A549 (cell line): ENCODE measurements at regions not wholly inside any gene's neighbourhood (a gene's known extent, or its start where the extent isn't known, plus 50 kb on each side); places are given as distances from the start of the nearest gene placed in this dataset.

Experiments used
- ATAC-seq, 2 experiments: fragments of 200-7000 bp in 1 of 2; fragments of >200 bp in 1 of 2; cut with Nextera tagmentation in 1 of 2; cut with Tn5 transposase in 1 of 2; 3 replicates each; pipeline versions ENCODE4 v1.8.0 to v1.9.1; 2018 to 2020; ENCODE audit warnings: mild to moderate bottlenecking in 1 of 2, moderate library complexity in 1 of 2
- CTCF ChIA-PET: fragments of 300-600 bp; sonication (Branson Sonifier 250); formaldehyde crosslinking; extraction: SDS; loops from one replicate; lab custom pipeline; 2021; ENCODE audit warnings: antibody characterized with exemption, inconsistent platforms; lab: Yijun Ruan, JAX
- POLR2A ChIA-PET: fragments of 350-600 bp; formaldehyde crosslinking; extraction: SDS; loops from one replicate; lab custom pipeline; 2021; ENCODE audit warnings: antibody characterized with exemption, inconsistent platforms; lab: Yijun Ruan, JAX
- DNase-seq, 2 experiments: peaks; one replicate each; pipeline versions ENCODE4 v3.0.0 to v3.0.0-alpha.2; 2011 to 2016; ENCODE audit warnings: low read depth in 1 of 2, low spot score in 1 of 2
- FAIRE-seq: peaks from 2 replicates; lab custom pipeline; 2011; peaks lifted over from hg19 to GRCh38; lab: Jason Lieb, UNC
- H3K27ac ChIP-seq, 2 experiments: fragments of >200 bp; sonication (Bioruptor Twin); formaldehyde crosslinking; 3 replicates each; pipeline ENCODE4 v1.5.1; 2016 to 2017
- H3K4me1 ChIP-seq: fragments of >200 bp; sonication (Bioruptor Twin); formaldehyde crosslinking; 3 replicates; pipeline ENCODE4 v1.6.1; 2016
- H3K4me2 ChIP-seq: fragments of >200 bp; sonication (Bioruptor Twin); formaldehyde crosslinking; 3 replicates; pipeline ENCODE4 v1.6.1; 2016
- H3K4me3 ChIP-seq: fragments of >200 bp; sonication (Bioruptor Twin); formaldehyde crosslinking; 3 replicates; pipeline ENCODE4 v1.5.1; 2016
- H3K9me3 ChIP-seq: fragments of >200 bp; sonication (Bioruptor Twin); formaldehyde crosslinking; 3 replicates; pipeline ENCODE4 v1.6.1; 2016
- CBX2 ChIP-seq: fragments of 200-600 bp; sonication (generic); IDR thresholded peaks from 2 replicates; pipeline ENCODE4 v1.6.1; 2016; ENCODE audit warnings: low read depth, mild to moderate bottlenecking, borderline replicate concordance
- CBX8 ChIP-seq: fragments of 200-600 bp; sonication (generic); IDR thresholded peaks from 2 replicates; pipeline ENCODE4 v1.6.1; 2016
- CEBPB ChIP-seq, 2 experiments: fragments of >200 bp in 1 of 2; sonication (Bioruptor Twin) in 1 of 2; formaldehyde crosslinking in 1 of 2; IDR thresholded peaks; 2 replicates each; pipeline ENCODE4 v1.6.1; 2012 to 2016
- CHD2 ChIP-seq: fragments of 150-350 bp; IDR thresholded peaks from 2 replicates; pipeline ENCODE4 v1.6.1; 2014; ENCODE audit warnings: low read length; ENCODE audit not compliant: partially characterized antibody
- ELK1 ChIP-seq: fragments of 150-350 bp; IDR thresholded peaks from 2 replicates; pipeline ENCODE4 v1.6.1; 2014; ENCODE audit warnings: low read depth, mild to moderate bottlenecking, low read length
- ESRRA ChIP-seq: fragments of 150-350 bp; IDR thresholded peaks from 2 replicates; pipeline ENCODE4 v1.6.1; 2014; ENCODE audit warnings: mild to moderate bottlenecking, low read length, borderline replicate concordance
- FOSB ChIP-seq: fragments of 250-450 bp; sonication (Bioruptor Pico); IDR thresholded peaks from 2 replicates; pipeline ENCODE4 v1.5.0; 2020; ENCODE audit warnings: mild to moderate bottlenecking, moderate library complexity
- HDAC2 ChIP-seq: fragments of 200-600 bp; sonication (generic); IDR thresholded peaks from 2 replicates; pipeline ENCODE4 v1.6.1; 2016
- HES2 ChIP-seq: fragments of >200 bp; sonication (Bioruptor Twin); formaldehyde crosslinking; IDR thresholded peaks from 2 replicates; pipeline ENCODE4 v1.6.1; 2016
- HOXB13 ChIP-seq: fragments of 250-450 bp; sonication (Bioruptor Pico); IDR thresholded peaks from 2 replicates; pipeline ENCODE4 v1.5.0; 2020; ENCODE audit warnings: low read depth, mild to moderate bottlenecking, moderate library complexity
- HOXB5 ChIP-seq: fragments of 250-450 bp; sonication (Bioruptor Pico); IDR thresholded peaks from 2 replicates; pipeline ENCODE4 v1.5.0; 2020; ENCODE audit warnings: mild to moderate bottlenecking, moderate library complexity
- KDM1A ChIP-seq: fragments of 200-600 bp; sonication (generic); IDR thresholded peaks from 2 replicates; pipeline ENCODE4 v1.6.1; 2016; ENCODE audit warnings: low read depth, mild to moderate bottlenecking
- MAZ ChIP-seq: fragments of 150-350 bp; IDR thresholded peaks from 2 replicates; pipeline ENCODE4 v1.6.1; 2014; ENCODE audit warnings: antibody characterized with exemption, low read depth, low read length, borderline replicate concordance
- NR3C1 ChIP-seq: fragments of >200 bp; sonication (Bioruptor Twin); formaldehyde crosslinking; IDR thresholded peaks from 3 replicates; pipeline ENCODE4 v1.6.1; 2017
- POLR2A ChIP-seq: IDR thresholded peaks from 2 replicates; pipeline ENCODE4 v1.6.1; 2012; ENCODE audit warnings: mild to moderate bottlenecking, low read length
- RFX5 ChIP-seq: fragments of 450-650 bp; IDR thresholded peaks from 2 replicates; pipeline ENCODE4 v1.7.1; 2014; ENCODE audit warnings: antibody characterized with exemption, mild to moderate bottlenecking, moderate library complexity
- SREBF2 ChIP-seq: fragments of 450-650 bp; IDR thresholded peaks from 2 replicates; pipeline ENCODE4 v1.6.1; 2014; ENCODE audit warnings: mild to moderate bottlenecking, moderate library complexity
- TP53 ChIP-seq: fragments of 250-450 bp; sonication (Bioruptor Pico); IDR thresholded peaks from 2 replicates; pipeline ENCODE4 v1.5.0; 2021; ENCODE audit warnings: mild to moderate bottlenecking, moderate library complexity
- ZNF302 ChIP-seq: fragments of 250-450 bp; sonication (Bioruptor Pico); IDR thresholded peaks from 2 replicates; pipeline ENCODE4 v1.9.0; 2021; ENCODE audit warnings: inconsistent platforms, mild to moderate bottlenecking, moderate library complexity
- WGBS: methylation state at CpG from one replicate; pipeline ENCODE4 v1.1.6; 2017; ENCODE audit errors: missing lambda C conversion rate; 5-methylcytosine and 5-hydroxymethylcytosine counted together

DNA sequence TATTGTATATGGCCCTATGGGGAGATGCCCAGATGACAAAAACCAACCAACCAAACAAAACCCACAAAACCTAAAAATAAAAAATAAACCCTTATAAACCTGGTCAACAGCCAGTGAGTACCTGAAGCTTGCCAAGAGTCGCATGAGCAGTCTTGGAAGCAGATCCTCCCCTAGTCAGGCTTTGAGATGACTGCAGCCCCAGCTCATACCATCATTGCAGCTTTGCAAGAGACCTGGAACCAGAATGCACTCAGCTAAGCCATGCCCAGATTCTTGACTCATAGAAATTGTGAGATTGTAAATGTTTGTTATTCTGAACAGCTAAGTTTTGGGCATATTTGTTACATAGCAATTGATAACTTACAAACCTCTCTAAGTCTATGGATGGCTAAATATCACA, 326.8 kb downstream of the HLX start:
- H3K4me2 ChIP-seq, result no peak overlapping the region
- ATAC-seq, result no peak
- CTCF ChIA-PET, result interaction anchor here (1.0 kb wide), 1 partner anchor 215 kb away, joined by 4 read pairs; no protein-coding TSS in a partner anchor
- POLR2A ChIA-PET, result no interaction called here
- no peaks in the 10 kb centered on the region for H3K9me3 ChIP-seq
- TF ChIP-seq NR3C1 (no peak), CHD2 (no peak), SREBF2 (no peak), CEBPB (IDR thresholded peaks at IDR 0.05) (no peak), HOXB5 (CRISPR knock-in tag) (no peak), ESRRA (no peak), HES2 (no peak)
- TF ChIP-seq, all 56 proteins: peak for 0
- DNase-seq (no peak), FAIRE-seq (no peak)
- Histone ChIP-seq H3K4me1 (peaks cover 13% of the 10 kb centered on the region; the same call in 1 of the 3 replicates), H3K4me3 (no peak overlapping the region), H3K27ac (no peak overlapping the region)
- 80% methylated on average over 1 of the region's 1 CpG for WGBS

DNA sequence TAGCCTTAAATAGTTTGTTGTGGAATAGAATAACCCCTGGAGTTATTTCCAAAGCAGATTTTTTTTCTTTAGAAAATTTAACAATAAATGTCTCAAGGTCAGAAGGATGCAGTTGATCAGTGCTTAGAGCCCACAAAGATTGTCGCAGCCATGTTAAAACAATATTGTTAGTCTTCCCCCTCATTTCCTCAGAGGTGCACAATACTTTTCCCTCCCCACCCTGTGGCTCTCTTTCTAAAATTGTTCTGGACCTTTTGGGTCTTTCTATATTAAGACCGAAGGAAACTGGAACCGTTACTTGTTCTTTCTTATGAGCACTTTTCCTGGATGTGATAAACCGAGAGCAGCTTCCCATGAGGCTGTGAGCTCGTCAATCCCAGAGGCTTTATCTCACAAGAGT, 333.7 kb downstream of the HLX start:
- ATAC-seq, result no peak
- Histone ChIP-seq H3K4me3 (no peak overlapping the region), H3K27ac (no peak overlapping the region), H3K4me1 (no peaks in the 10 kb centered on the region)
- DNase-seq, result no peak
- 44% methylated on average over 5 of the region's 5 CpGs for WGBS
- TF ChIP-seq FOSB (no peak), HES2 (no peak), TP53 (no peak), MAZ (no peak), CBX8 (no peak), POLR2A (no peak), ZNF302 (CRISPR knock-in tag) (no peak)
- TF ChIP-seq, all 56 proteins: peak for 0
- ChIA-PET CTCF (no interaction called here), POLR2A (no interaction called here)
- no peaks in the 10 kb centered on the region for H3K9me3 ChIP-seq
- no peak overlapping the region for H3K4me2 ChIP-seq
- no peak for FAIRE-seq

- no peak overlapping the region for H3K4me2 ChIP-seq
- no peaks in the 10 kb centered on the region for H3K4me1 ChIP-seq
- TF ChIP-seq HOXB13, result no peak
- no peak for TF ChIP-seq CBX2
- TF ChIP-seq CHD2, result no peak
- TF ChIP-seq ZNF302 (CRISPR knock-in tag), result no peak
- no peak for TF ChIP-seq TP53
- TF ChIP-seq RFX5, result no peak
- no peak for TF ChIP-seq HDAC2
- no peak for TF ChIP-seq ELK1
- POLR2A ChIA-PET, result no interaction called here
- no peak for FAIRE-seq
- DNase-seq, result no peak
- ATAC-seq, result no peak
- no peak overlapping the region for H3K4me3 ChIP-seq
- no peak overlapping the region for H3K27ac ChIP-seq
- CTCF ChIA-PET, result interaction anchor here (2.3 kb wide), 1 partner anchor 13 kb away, joined by 7 read pairs; no protein-coding TSS in a partner anchor
- H3K9me3 ChIP-seq, result peaks cover 2% of the 10 kb centered on the region; the same call in 2 of the 3 replicates
- 10% methylated on average over 3 of the region's 3 CpGs for whole genome bisulfite sequencing
These were observed 337.8 kb downstream of the HLX start for GRCh38 chr1:221217029-221217428.

DNA sequence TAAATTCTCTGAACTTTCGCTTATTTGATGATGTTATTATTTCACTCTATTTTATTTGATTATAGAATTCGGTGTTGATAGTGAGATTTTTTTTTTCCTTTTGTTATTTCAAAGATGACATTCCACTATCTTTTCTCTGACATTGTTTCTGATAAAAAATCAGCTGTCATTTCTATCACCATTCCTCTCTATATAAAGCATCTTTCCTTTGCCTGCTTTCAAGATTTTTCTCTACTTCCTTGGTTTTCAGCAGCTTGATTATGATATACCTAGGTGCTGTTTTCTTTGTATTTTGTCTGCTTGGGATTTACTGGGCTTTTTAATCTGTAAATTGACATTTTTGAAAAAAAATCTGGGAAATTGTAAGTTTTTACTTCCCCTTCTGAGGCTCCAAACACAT, 344.0 kb downstream of the HLX start:
- H3K4me2 ChIP-seq, result no peak overlapping the region
- 9% methylated on average over 2 of the region's 2 CpGs for WGBS
- ChIA-PET CTCF (no interaction called here), POLR2A (no interaction called here)
- DNase-seq (no peak), ATAC-seq (no peak), FAIRE-seq (no peak)
- no peaks in the 10 kb centered on the region for H3K4me1 ChIP-seq
- peaks cover 13% of the 10 kb centered on the region for H3K9me3 ChIP-seq
- TF ChIP-seq CHD2 (no peak), KDM1A (0 out of 2 replicates have a peak, but pooled peaks have one; percentile 22)
- H3K27ac ChIP-seq, result no peak overlapping the region
- H3K4me3 ChIP-seq, result no peak overlapping the region
